Nephron (organoid): ENCODE measurements at regions not wholly inside any gene's neighbourhood (a gene's known extent, or its start where the extent isn't known, plus 50 kb on each side); places are given as distances from the start of the nearest gene placed in this dataset.

Experiments
- H3K27ac Mint-ChIP-seq, 3 experiments: 2 replicates each; pipeline ENCODE4 v1.8.0; 2020; ENCODE audit warnings: mixed read lengths in 3 of 3, mild to moderate bottlenecking in 2 of 3, moderate library complexity in 1 of 3
- H3K27me3 Mint-ChIP-seq: 2 replicates; pipeline ENCODE4 v1.8.0; 2021; ENCODE audit warnings: low read depth, mild to moderate bottlenecking, moderate library complexity, mixed read lengths
- H3K36me3 Mint-ChIP-seq: 2 replicates; pipeline ENCODE4 v1.8.0; 2020; ENCODE audit warnings: low read depth, mixed read lengths
- H3K4me1 Mint-ChIP-seq: 2 replicates; pipeline ENCODE4 v1.8.0; 2020; ENCODE audit warnings: mixed read lengths
- H3K4me3 Mint-ChIP-seq, 3 experiments: 2 replicates each; pipeline ENCODE4 v1.8.0; 2020; ENCODE audit warnings: mild to moderate bottlenecking in 3 of 3, mixed read lengths in 3 of 3, moderate library complexity in 2 of 3
- H3K9me3 Mint-ChIP-seq: 2 replicates; pipeline ENCODE4 v1.8.0; 2020; ENCODE audit warnings: mixed read lengths
- CTCF ChIP-seq, 3 experiments: fragments of 200-600 bp; sonication (generic); IDR thresholded peaks; one replicate each; pipeline ENCODE4 v1.5.0; 2021; ENCODE audit warnings: antibody characterized with exemption in 3 of 3; ENCODE audit not compliant: unreplicated experiment in 3 of 3

DNA sequence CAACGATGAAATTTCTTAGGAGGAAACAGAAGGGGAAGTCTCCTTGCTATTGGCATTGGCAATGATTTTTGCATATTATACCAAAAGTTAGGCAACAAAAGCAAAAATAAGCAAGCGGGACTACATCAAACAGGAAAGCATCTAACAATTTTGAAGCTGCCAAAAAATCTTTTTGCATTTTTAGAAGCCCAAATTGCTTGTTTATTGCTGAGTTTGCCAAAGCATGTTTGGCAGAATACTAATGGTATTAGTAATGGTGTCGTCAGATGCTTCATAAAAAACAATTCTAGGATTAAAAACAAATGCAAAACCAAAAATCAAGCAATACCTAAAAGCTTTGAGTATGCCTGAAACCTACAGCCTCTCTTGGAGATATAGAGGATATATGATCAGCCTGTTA, 80.0 kb downstream of the GALR1 start:
- peaks cover 7% of the 10 kb centered on the region for H3K27me3 Mint-ChIP-seq
- no peak overlapping the region for H3K27ac Mint-ChIP-seq
- H3K4me1 Mint-ChIP-seq, result no peaks in the 10 kb centered on the region
- TF ChIP-seq CTCF (IDR thresholded peaks at IDR 0.05; ENCODE audit: unreplicated experiment in 3 of 3), result no peak
- no peak overlapping the region for H3K4me3 Mint-ChIP-seq
- peaks cover 9% of the 10 kb centered on the region for H3K9me3 Mint-ChIP-seq
- H3K36me3 Mint-ChIP-seq, result no peaks in the 10 kb centered on the region

- Mint-ChIP-seq H3K4me3 (no peak overlapping the region), H3K27ac (no peak overlapping the region), H3K36me3 (no peaks in the 10 kb centered on the region), H3K9me3 (no peaks in the 10 kb centered on the region), H3K4me1 (no peaks in the 10 kb centered on the region), H3K27me3 (peaks cover 7% of the 10 kb centered on the region)
- no peak for TF ChIP-seq CTCF (IDR thresholded peaks at IDR 0.05; ENCODE audit: unreplicated experiment in 3 of 3)
Measured at GRCh38 chr18:77334876-77335275, 85.2 kb downstream of the GALR1 start.

DNA sequence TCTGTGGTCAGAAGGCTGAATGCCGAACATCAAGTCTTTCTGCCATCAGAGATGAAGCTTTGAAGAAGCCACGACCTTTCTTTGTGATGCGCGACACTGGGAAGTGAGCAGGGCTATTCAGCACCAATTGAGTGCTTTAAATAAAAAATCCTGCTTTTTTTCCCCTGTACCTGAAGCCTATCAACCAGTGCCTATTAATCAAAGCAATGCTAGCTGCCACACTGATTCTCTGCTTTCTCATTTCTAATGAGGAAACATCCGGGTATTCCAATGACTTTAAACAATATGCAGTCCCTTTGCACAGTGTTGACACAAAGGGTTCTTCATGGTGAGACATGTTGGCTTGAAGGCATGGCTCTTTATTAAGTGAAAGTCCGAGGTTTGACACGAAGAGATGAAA, 88.0 kb downstream of the GALR1 start:
- peaks cover 6% of the 10 kb centered on the region for H3K4me1 Mint-ChIP-seq
- no peak overlapping the region for H3K27ac Mint-ChIP-seq
- H3K36me3 Mint-ChIP-seq, result no peaks in the 10 kb centered on the region

GRCh38 chr18:77339093-77339492, 89.4 kb downstream of the GALR1 start:
- Mint-ChIP-seq H3K27ac (no peak overlapping the region), H3K27me3 (peaks cover 8% of the 10 kb centered on the region), H3K36me3 (no peaks in the 10 kb centered on the region), H3K9me3 (no peaks in the 10 kb centered on the region), H3K4me3 (no peak overlapping the region), H3K4me1 (peaks cover 8% of the 10 kb centered on the region)
- TF ChIP-seq CTCF (IDR thresholded peaks at IDR 0.05; ENCODE audit: unreplicated experiment in 3 of 3), result no peak

More for the DNA sequence above, 88.0 kb downstream of the GALR1 start:
- Mint-ChIP-seq H3K27me3 (peaks cover 10% of the 10 kb centered on the region), H3K4me3 (no peak overlapping the region), H3K9me3 (no peaks in the 10 kb centered on the region)
- TF ChIP-seq CTCF (IDR thresholded peaks at IDR 0.05; ENCODE audit: unreplicated experiment in 3 of 3), result no peak

DNA sequence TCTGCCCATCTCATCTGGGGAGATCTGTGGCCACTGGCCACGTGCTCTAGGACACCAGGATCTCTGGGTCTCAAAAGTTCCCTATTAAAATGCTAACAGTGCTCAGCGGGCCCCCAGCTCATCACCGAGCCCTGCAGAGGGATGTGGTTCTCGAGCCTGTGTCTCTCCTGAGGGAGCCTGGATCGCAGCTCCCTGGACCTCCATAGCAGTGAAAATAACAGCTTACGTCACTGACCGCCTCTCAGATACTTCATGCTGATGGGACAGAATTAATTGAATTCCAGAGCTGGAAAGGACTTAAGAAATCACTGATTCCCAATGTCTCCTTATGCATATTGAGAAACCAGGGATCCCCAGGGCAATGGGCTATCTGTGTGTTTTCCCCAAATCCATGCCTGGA, 90.0 kb downstream of the GALR1 start:
- no peaks in the 10 kb centered on the region for H3K9me3 Mint-ChIP-seq
- H3K27me3 Mint-ChIP-seq, result peaks cover 6% of the 10 kb centered on the region
- no peak for TF ChIP-seq CTCF (IDR thresholded peaks at IDR 0.05; ENCODE audit: unreplicated experiment in 3 of 3)
- no peaks in the 10 kb centered on the region for H3K36me3 Mint-ChIP-seq
- H3K4me1 Mint-ChIP-seq, result peaks cover 13% of the 10 kb centered on the region
- no peak overlapping the region for H3K27ac Mint-ChIP-seq
- no peak overlapping the region for H3K4me3 Mint-ChIP-seq

DNA sequence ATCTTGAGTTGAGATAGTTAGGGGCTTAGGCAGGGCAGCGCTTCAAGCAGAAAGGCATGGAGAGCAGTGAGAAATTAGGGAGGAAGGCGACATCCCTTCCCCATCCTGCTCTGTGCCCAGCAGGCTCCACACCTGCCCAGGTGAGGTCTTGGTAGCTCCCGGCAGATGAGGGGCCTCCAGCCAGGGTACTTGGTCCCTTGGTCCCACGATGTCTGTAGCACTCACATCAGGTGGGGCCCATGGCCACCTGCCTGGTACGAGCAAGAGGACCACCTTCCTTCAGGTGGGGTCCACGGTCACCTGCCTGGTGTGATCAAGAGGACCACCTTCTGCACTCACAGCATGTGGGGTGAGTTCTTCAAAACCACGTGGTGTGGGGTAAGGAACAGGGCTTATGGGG, 91.2 kb downstream of the GALR1 start:
- Mint-ChIP-seq H3K27ac (no peak overlapping the region), H3K9me3 (no peaks in the 10 kb centered on the region), H3K36me3 (no peaks in the 10 kb centered on the region), H3K27me3 (peaks cover 9% of the 10 kb centered on the region), H3K4me1 (peaks cover 21% of the 10 kb centered on the region), H3K4me3 (no peak overlapping the region)
- TF ChIP-seq CTCF (IDR thresholded peaks at IDR 0.05; ENCODE audit: unreplicated experiment in 3 of 3), result no peak
